Mononuclear cell (primary cell): ENCODE measurements at regions not wholly inside any gene's neighbourhood (a gene's known extent, or its start where the extent isn't known, plus 50 kb on each side); places are given as distances from the start of the nearest gene placed in this dataset.

Experiments used
- H3K27me3 ChIP-seq: 2 replicates; pipeline ENCODE4 v1.6.0; 2011; ENCODE audit warnings: low read length, control low read depth; ENCODE audit not compliant: insufficient read depth
- H3K4me1 ChIP-seq: 2 replicates; pipeline ENCODE4 v1.5.1; 2011; ENCODE audit warnings: mild to moderate bottlenecking, low read length, control low read depth; ENCODE audit not compliant: insufficient read depth
- H3K4me3 ChIP-seq: 2 replicates; pipeline ENCODE4 v1.5.1; 2011; ENCODE audit warnings: mild to moderate bottlenecking, low read length, moderate library complexity
- H3K9me3 ChIP-seq: 2 replicates; pipeline ENCODE4 v1.5.1; 2011; ENCODE audit warnings: low read depth, mild to moderate bottlenecking, control low read depth, low read length

DNA sequence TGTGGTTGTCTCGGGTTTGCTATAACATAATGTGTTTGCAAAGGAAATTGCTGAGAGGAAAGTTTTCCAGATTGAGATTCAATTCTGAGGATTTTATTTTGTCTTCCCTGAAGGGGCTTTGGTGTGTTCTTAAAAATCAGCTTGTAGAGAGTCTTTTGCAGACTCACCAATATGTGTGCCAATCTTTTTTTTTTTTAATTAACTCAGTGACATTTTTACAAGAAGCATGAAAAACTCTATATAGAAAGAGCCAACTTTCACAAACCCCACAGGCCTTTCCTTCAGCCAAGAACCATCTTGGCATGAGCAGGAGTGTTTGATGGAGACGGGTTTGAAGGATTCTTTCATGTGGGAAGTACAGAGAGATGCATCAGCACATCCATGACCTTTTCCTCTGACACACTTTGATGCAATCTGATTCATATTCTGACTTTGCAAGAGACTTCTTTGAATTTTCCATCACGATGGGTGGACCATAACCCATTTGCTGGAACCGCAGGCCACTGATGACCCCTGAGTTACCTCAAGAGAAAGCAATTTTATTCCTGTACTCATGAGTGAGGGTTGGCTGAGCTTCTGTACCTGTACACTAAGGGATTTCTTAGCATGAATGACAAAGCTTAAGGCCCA lies 892.6 kb downstream of the XPNPEP1 start:
- no peaks in the 10 kb centered on the region for H3K9me3 ChIP-seq
- no peaks in the 10 kb centered on the region for H3K27me3 ChIP-seq
- no peaks in the 10 kb centered on the region for H3K4me1 ChIP-seq
- H3K4me3 ChIP-seq, result no peak overlapping the region

DNA sequence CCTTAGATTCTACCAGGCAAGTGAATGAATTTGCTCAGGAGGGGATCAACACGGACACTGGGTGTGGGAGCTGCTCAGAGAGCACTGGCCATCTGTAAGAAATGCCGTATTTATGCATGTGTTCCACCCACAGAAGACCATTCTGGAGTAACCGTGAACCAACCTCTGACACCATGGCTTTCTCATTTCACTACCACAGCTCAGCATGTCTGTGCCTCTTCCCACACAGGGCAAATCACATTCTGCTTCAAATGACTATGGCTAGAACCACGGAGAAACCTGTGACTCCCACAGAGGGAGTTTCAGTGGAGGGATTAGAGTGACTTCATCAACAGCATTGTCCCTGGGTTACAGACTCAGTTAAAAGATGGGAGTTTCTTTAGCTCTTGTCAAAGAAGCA lies 893.4 kb downstream of the XPNPEP1 start:
- Histone ChIP-seq H3K4me1 (no peaks in the 10 kb centered on the region), H3K9me3 (no peaks in the 10 kb centered on the region), H3K4me3 (no peak overlapping the region), H3K27me3 (no peaks in the 10 kb centered on the region)

DNA sequence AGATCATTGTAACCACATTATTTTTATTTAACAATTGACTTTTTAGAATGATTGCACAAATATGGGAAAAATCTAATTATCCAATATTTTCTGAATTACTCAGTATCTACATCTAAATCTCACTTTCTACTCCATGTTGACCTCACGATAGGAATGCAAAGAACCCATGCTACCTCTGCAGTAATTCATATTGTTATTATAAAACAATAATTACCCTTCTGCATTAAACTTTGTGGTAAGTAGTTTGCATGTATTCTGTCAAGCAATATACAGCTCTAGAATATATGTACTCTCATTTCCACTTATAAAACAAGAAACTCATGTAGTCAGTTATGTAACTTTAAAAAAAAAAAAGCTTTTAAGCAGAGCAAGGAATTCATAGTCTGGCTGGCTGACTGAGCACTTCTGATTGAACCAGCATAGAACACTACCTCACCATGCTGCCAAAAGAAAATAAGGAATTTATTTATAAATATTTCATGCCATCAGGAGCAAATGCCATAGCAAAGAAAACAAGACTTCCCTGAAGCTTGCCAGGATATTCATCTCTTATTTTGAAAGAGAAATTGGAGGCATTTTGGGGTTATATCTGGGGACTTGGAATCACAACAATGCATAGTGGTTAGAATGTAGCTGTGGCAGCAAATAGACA lies 895.7 kb downstream of the XPNPEP1 start:
- H3K4me3 ChIP-seq, result no peak overlapping the region

DNA sequence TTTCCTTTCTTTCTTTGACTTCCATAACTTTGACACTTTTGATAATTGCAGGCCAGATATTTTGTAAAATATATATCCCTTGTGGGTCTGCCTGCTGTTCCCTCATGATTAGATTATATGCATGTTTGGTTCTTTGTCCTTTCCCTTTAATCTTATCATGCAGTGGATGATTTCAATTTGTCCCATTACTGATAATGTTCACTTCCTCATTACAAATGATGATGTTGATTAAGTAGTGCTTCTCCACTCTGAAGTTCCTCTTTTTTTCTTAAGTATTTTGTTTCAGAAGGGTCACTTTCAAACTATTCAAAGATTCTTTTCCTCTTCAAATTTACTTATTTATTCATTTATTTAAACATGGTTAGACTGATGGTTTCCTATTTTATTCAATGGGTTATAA lies 898.1 kb downstream of the XPNPEP1 start:
- H3K4me3 ChIP-seq, result no peak overlapping the region
- H3K4me1 ChIP-seq, result no peaks in the 10 kb centered on the region
- H3K27me3 ChIP-seq, result no peaks in the 10 kb centered on the region
- no peaks in the 10 kb centered on the region for H3K9me3 ChIP-seq

More for the DNA sequence above, 895.7 kb downstream of the XPNPEP1 start:
- Histone ChIP-seq H3K4me1 (no peaks in the 10 kb centered on the region), H3K9me3 (no peaks in the 10 kb centered on the region), H3K27me3 (no peaks in the 10 kb centered on the region)

DNA sequence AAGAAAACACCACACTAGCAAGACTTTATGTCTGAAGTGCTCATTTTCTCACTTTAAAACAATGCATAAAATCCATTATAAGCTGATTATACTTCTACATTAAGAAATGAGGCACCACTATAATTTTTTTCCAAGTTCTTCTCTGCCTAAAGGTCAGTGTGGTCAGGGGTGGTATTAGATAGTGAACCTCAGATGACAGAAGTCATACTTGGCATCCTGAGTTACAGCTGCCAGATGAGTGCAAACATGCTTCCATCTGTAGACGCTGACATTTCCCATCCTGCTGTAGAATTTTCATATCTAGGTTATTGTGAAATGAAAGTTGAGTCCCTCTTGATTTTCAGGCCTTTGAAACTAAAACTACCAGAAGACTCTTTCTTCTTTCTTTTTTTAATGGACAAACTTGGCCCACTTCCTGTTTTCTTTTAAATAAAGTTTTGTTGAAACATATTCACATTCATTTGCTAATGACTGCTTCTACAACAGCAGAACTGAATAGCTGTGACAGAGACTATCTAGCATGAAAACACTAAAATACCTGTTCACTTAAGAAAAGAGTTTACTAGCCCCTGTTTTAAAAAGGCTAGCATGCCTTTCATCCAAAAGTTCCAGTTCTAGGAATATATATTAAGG lies 900.8 kb downstream of the XPNPEP1 start:
- Histone ChIP-seq H3K4me3 (no peak overlapping the region), H3K4me1 (no peaks in the 10 kb centered on the region), H3K27me3 (no peaks in the 10 kb centered on the region), H3K9me3 (no peaks in the 10 kb centered on the region)

DNA sequence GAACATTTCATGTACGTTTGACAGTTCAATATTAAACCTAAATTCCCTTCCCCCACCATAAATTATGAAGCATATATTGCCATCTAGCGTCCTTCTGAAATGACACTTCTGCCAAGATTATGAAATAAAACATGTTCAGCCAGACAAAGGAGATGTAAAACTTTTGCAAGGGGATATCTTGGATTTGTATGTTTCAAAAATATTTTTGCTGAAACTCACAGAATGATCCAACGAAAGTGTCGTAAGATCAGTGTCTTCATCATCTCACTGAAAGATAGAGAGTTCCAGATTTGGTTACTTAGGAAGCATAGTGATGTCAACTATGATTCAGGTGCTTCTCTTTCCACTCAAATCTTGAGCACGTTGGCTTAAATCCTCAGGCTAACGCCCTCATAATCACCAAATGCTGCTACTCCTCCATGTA lies 904.3 kb downstream of the XPNPEP1 start:
- H3K4me1 ChIP-seq, result no peaks in the 10 kb centered on the region
- H3K9me3 ChIP-seq, result no peaks in the 10 kb centered on the region
- H3K4me3 ChIP-seq, result no peak overlapping the region
- H3K27me3 ChIP-seq, result no peaks in the 10 kb centered on the region

DNA sequence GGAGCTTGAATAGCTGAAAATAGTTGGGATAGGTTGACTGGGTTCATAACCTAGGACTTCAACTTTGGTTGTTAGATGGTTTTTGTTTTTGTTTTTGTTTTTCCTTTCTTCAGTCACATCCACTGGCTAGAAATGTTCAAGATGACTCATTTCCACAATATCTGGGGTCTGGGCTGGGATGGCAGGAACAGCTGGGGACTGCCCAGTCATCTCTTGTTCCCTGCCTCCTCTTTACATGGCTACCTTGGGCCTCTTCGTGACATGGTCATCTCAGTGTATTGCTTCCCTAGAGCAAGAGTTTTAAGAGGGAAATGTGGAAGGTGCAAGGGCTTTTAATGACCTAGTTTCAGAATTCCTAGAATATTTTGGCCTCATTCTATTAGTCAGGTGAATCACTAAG lies 915.8 kb downstream of the XPNPEP1 start:
- no peaks in the 10 kb centered on the region for H3K4me1 ChIP-seq
- H3K9me3 ChIP-seq, result no peaks in the 10 kb centered on the region
- H3K4me3 ChIP-seq, result no peak overlapping the region
- no peaks in the 10 kb centered on the region for H3K27me3 ChIP-seq

DNA sequence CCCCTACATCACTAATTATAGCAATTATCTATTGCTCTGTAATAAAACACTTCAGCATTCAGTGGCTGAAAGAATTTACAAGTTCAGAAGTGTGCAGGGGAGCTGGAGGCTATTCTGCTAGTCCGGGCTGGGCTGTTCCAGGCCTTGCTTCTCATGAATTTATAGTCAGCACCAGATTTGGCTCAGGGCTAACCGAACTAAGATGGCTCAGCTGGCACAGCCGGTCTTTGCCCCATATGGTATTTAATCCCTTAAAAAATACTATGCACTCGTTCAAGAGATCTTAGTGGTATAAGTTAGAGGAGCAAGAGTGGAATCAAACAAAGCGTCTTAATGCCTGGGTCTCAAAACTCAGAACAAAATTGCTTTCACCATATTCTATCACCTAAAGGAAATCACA lies 932.9 kb downstream of the XPNPEP1 start:
- no peaks in the 10 kb centered on the region for H3K9me3 ChIP-seq
- no peaks in the 10 kb centered on the region for H3K4me1 ChIP-seq
- H3K4me3 ChIP-seq, result no peak overlapping the region
- H3K27me3 ChIP-seq, result no peaks in the 10 kb centered on the region

DNA sequence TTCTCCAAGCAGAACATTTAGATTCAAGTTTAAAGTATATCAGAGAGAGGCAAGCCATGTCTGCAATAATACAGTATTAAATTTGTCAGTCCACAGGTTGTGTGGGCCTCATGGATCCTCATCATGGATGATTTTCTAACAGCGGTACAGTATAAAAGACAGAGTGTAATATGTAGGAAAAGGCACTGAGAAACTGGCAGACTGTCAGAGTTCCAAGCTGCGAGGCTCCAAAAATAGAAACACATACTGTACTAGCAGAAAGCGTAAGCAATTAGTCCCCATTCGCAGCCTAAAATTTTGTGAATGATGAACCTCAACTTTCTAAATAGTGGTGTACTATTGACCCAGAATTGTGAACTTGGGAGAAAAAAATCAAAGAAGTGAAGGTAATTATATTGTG lies 933.3 kb downstream of the XPNPEP1 start:
- no peaks in the 10 kb centered on the region for H3K9me3 ChIP-seq
- no peak overlapping the region for H3K4me3 ChIP-seq
- no peaks in the 10 kb centered on the region for H3K4me1 ChIP-seq
- no peaks in the 10 kb centered on the region for H3K27me3 ChIP-seq

DNA sequence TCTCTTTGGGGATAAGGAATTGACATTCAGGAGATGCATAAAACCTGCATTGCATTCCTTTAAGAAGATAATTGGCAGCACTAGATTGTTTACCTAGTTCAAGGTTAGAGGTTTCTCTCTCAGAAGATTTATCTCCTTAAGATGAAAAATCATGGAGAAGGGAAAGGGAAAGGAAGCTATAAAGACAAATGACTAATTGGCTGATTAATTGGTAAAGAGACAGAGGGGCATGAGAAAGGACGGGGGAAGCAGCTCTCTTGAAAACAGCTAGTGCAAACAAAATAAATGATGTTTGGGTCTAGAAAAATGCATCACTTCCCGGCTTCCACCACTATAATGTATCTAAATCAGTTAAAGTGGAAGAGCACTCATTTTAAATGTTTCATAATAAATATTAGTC lies 941.2 kb downstream of the XPNPEP1 start:
- H3K9me3 ChIP-seq, result no peaks in the 10 kb centered on the region
- no peaks in the 10 kb centered on the region for H3K27me3 ChIP-seq
- H3K4me3 ChIP-seq, result no peak overlapping the region
- no peaks in the 10 kb centered on the region for H3K4me1 ChIP-seq

DNA sequence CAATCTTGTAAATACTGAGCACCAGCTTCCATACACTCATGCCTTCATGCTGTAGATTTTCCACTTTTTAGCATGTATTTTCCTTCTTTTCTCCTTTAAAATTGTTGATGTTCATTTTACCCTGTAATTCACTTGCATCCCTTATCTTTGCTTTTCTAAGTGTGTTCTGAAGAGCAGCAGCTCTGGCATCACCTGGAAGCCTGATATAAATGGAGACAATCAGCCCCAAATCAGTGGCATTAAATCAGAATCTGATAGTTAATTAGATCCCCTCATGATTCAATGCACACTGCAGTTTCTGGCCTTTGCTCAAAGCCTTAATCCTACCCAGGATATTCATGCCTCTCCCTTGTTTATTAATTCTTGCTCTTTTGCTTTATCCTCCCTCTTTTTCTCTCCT lies 942.4 kb downstream of the XPNPEP1 start:
- Histone ChIP-seq H3K4me1 (no peaks in the 10 kb centered on the region), H3K27me3 (no peaks in the 10 kb centered on the region), H3K4me3 (no peak overlapping the region), H3K9me3 (no peaks in the 10 kb centered on the region)

DNA sequence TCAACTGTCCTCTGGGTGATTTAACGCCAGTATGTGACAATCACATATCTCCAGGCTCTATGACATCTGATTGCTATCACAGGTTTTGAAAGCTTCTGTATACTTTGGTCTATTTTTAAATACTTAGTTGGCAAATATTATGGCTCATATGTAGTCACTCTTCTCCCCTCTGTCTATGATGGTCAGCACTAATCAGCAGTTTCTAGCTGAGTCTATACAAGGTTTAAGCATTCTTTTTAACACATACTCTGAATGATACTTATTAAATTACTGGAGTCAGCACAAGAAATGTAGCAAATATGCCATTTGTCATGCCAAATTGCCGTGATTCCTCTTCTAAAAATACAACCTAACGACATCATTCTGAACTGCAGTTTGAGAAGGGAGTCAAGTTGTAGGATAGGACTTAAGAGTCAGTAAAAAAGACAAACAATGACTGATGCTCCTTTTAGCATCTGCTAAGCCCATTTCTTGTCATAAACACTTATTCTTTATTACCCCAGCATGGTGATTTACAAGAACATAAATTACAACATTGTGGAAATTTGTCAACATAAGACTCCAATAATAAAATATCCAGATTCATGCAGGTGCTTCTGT lies 947.8 kb downstream of the XPNPEP1 start:
- Histone ChIP-seq H3K27me3 (no peaks in the 10 kb centered on the region), H3K4me1 (no peaks in the 10 kb centered on the region), H3K4me3 (no peak overlapping the region), H3K9me3 (no peaks in the 10 kb centered on the region)

DNA sequence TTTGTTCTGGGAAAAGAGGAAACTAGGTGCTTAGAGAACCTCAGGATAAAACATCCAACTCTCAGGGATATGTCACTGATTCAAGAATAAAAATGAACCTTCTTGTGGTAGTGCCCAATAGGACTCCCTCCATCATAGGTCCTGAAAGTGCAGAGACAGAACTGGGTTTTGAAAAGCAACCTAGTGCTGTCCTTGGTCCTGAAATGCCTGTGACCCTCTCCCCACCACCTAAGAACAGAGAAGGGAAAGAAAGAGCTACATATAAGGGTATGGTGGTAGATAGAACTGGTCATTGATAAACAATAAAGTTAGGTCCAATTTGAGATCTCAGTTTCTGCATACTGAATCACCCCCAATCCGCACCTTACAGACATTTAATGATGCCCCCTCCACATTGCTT lies 953.3 kb downstream of the XPNPEP1 start:
- no peaks in the 10 kb centered on the region for H3K27me3 ChIP-seq
- H3K9me3 ChIP-seq, result no peaks in the 10 kb centered on the region
- H3K4me1 ChIP-seq, result no peaks in the 10 kb centered on the region
- H3K4me3 ChIP-seq, result no peak overlapping the region

DNA sequence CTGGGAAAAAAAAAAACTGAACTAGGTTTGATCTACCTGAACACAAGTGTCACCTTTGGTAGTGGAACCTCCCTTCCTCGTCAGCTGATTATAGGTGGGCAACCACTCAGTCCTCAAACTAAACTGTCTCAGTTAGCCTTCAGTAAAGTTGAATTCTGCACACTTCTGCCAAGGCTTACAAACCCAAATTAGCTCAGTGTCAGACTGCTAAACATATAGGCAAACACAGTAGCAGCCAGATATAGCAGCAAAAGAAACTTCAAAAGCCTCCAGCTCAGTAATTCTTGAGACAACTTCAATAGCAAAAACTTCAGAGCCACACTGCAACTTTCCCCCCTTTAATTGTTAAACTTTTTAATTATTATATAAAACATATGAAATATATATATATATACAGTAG lies 956.9 kb downstream of the XPNPEP1 start:
- no peak overlapping the region for H3K4me3 ChIP-seq
- H3K9me3 ChIP-seq, result no peaks in the 10 kb centered on the region
- H3K4me1 ChIP-seq, result no peaks in the 10 kb centered on the region
- H3K27me3 ChIP-seq, result no peaks in the 10 kb centered on the region

DNA sequence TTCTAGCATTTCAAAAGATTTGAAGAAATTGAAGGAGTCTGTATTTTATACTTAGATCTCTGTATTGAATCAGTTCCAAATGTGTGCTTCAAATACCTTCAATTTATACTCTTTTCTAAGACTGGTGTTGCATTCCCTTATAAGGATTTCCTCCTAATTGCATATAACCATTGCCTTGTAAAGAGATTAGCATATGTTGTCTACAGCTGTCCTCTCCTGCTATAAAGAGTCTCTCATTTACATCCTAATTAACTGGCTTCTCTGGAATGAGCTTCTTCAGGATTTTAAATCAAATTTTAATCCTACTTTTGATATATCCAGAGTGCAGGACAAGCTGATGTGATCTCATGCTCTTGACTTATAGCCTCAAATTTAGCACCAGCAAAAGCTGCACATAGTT lies 957.3 kb downstream of the XPNPEP1 start:
- Histone ChIP-seq H3K4me1 (no peaks in the 10 kb centered on the region), H3K27me3 (no peaks in the 10 kb centered on the region), H3K4me3 (no peak overlapping the region), H3K9me3 (no peaks in the 10 kb centered on the region)
